Stimulated activated naive CD8-positive, alpha-beta T cell treated with anti-CD3 and anti-CD28 coated beads, Interleukin-15, amount 100 ng/mL, for 72 hours (primary cell): ENCODE measurements at regions not wholly inside any gene's neighbourhood (a gene's known extent, or its start where the extent isn't known, plus 50 kb on each side); places are given as distances from the start of the nearest gene placed in this dataset.

Experiments used
- ATAC-seq: fragments of 150-1000 bp; cut with Tn5 transposase; 2 replicates; pipeline ENCODE4 v1.10.0; 2021; ENCODE audit warnings: mild to moderate bottlenecking, moderate library complexity
- DNase-seq, 2 donors: peaks; one replicate each; pipeline ENCODE4 v3.0.0; 2021 to 2022
- H3K27ac Mint-ChIP-seq, 2 donors: one replicate each; pipeline ENCODE4 v1.8.0; 2022; ENCODE audit warnings: mild to moderate bottlenecking in 2 of 2, mixed read lengths in 2 of 2, moderate library complexity in 2 of 2
- H3K27me3 Mint-ChIP-seq: one replicate; pipeline ENCODE4 v1.8.0; 2022; ENCODE audit warnings: mixed read lengths
- H3K4me1 Mint-ChIP-seq: one replicate; pipeline ENCODE4 v1.8.0; 2022; ENCODE audit warnings: mild to moderate bottlenecking, mixed read lengths
- H3K4me3 Mint-ChIP-seq, 2 donors: one replicate each; pipeline ENCODE4 v1.8.0; 2022; ENCODE audit warnings: mild to moderate bottlenecking in 2 of 2, mixed read lengths in 2 of 2, moderate library complexity in 1 of 2
- H3K9me3 Mint-ChIP-seq, 2 donors: one replicate each; pipeline ENCODE4 v1.8.0; 2022; ENCODE audit warnings: mixed read lengths in 2 of 2

- no peak for ATAC-seq
- H3K4me3 Mint-ChIP-seq: no peak overlapping the region
- H3K4me1 Mint-ChIP-seq: no peaks in the 10 kb centered on the region
- no peak overlapping the region for H3K27ac Mint-ChIP-seq
- no peaks in the 10 kb centered on the region for H3K27me3 Mint-ChIP-seq
- no peak for DNase-seq
- H3K9me3 Mint-ChIP-seq: no peaks in the 10 kb centered on the region
These were observed 287.5 kb downstream of the GALC start for GRCh38 chr14:87705439-87705896.

- Mint-ChIP-seq H3K4me3 (no peak overlapping the region), H3K9me3 (no peaks in the 10 kb centered on the region), H3K27ac (no peak overlapping the region), H3K4me1 (no peaks in the 10 kb centered on the region), H3K27me3 (no peaks in the 10 kb centered on the region)
- DNase-seq: no peak
- no peak for ATAC-seq
These were observed 294.5 kb downstream of the GALC start for GRCh38 chr14:87698481-87698880.

- no peaks in the 10 kb centered on the region for H3K27me3 Mint-ChIP-seq
- ATAC-seq (no peak), DNase-seq (no peak)
- no peak overlapping the region for H3K27ac Mint-ChIP-seq
- no peaks in the 10 kb centered on the region for H3K9me3 Mint-ChIP-seq
- no peaks in the 10 kb centered on the region for H3K4me1 Mint-ChIP-seq
- no peak overlapping the region for H3K4me3 Mint-ChIP-seq
These were observed 296.5 kb downstream of the GALC start for GRCh38 chr14:87696485-87696884.

GRCh38 chr14:87691042-87691881, 301.7 kb downstream of the GALC start:
- DNase-seq (no peak), ATAC-seq (no peak)
- H3K4me1 Mint-ChIP-seq: no peaks in the 10 kb centered on the region
- H3K27me3 Mint-ChIP-seq: no peaks in the 10 kb centered on the region
- H3K9me3 Mint-ChIP-seq: no peaks in the 10 kb centered on the region
- no peak overlapping the region for H3K27ac Mint-ChIP-seq
- no peak overlapping the region for H3K4me3 Mint-ChIP-seq

- no peak overlapping the region for H3K4me3 Mint-ChIP-seq
- H3K9me3 Mint-ChIP-seq: no peaks in the 10 kb centered on the region
- H3K27ac Mint-ChIP-seq: no peak overlapping the region
- DNase-seq (no peak), ATAC-seq (no peak)
- no peaks in the 10 kb centered on the region for H3K27me3 Mint-ChIP-seq
- no peaks in the 10 kb centered on the region for H3K4me1 Mint-ChIP-seq
These were observed 302.8 kb downstream of the GALC start for GRCh38 chr14:87690076-87690613.

- no peaks in the 10 kb centered on the region for H3K27me3 Mint-ChIP-seq
- H3K4me1 Mint-ChIP-seq: no peaks in the 10 kb centered on the region
- ATAC-seq: no peak
- H3K4me3 Mint-ChIP-seq: no peak overlapping the region
- H3K27ac Mint-ChIP-seq: no peak overlapping the region
- DNase-seq: no peak
- no peaks in the 10 kb centered on the region for H3K9me3 Mint-ChIP-seq
These were observed 304.5 kb downstream of the GALC start for GRCh38 chr14:87688524-87688923.

- Mint-ChIP-seq H3K4me1 (no peaks in the 10 kb centered on the region), H3K27ac (no peak overlapping the region), H3K4me3 (no peak overlapping the region), H3K9me3 (no peaks in the 10 kb centered on the region), H3K27me3 (no peaks in the 10 kb centered on the region)
- DNase-seq: no peak
- no peak for ATAC-seq
These were observed 305.6 kb downstream of the GALC start for GRCh38 chr14:87687420-87687819.

- Mint-ChIP-seq H3K4me1 (no peaks in the 10 kb centered on the region), H3K27me3 (no peaks in the 10 kb centered on the region), H3K27ac (no peak overlapping the region), H3K9me3 (no peaks in the 10 kb centered on the region), H3K4me3 (no peak overlapping the region)
- ATAC-seq: no peak
- no peak for DNase-seq
These were observed 306.2 kb downstream of the GALC start for GRCh38 chr14:87686746-87687145.

GRCh38 chr14:87679866-87680265, 313.1 kb downstream of the GALC start:
- Mint-ChIP-seq H3K27ac (no peak overlapping the region), H3K9me3 (no peaks in the 10 kb centered on the region), H3K4me1 (no peaks in the 10 kb centered on the region), H3K27me3 (no peaks in the 10 kb centered on the region), H3K4me3 (no peak overlapping the region)
- DNase-seq: no peak
- ATAC-seq: no peak

GRCh38 chr14:87678624-87679023, 314.4 kb downstream of the GALC start:
- no peaks in the 10 kb centered on the region for H3K9me3 Mint-ChIP-seq
- DNase-seq (no peak), ATAC-seq (no peak)
- H3K4me3 Mint-ChIP-seq: no peak overlapping the region
- H3K27ac Mint-ChIP-seq: no peak overlapping the region
- H3K4me1 Mint-ChIP-seq: no peaks in the 10 kb centered on the region
- H3K27me3 Mint-ChIP-seq: no peaks in the 10 kb centered on the region

- no peak overlapping the region for H3K27ac Mint-ChIP-seq
- H3K27me3 Mint-ChIP-seq: no peaks in the 10 kb centered on the region
- DNase-seq: no peak
- ATAC-seq: no peak
- no peaks in the 10 kb centered on the region for H3K4me1 Mint-ChIP-seq
- peaks cover 0 to 3% of the 10 kb centered on the region in 2 donors for H3K9me3 Mint-ChIP-seq
- no peak overlapping the region for H3K4me3 Mint-ChIP-seq
These were observed 316.1 kb downstream of the GALC start for GRCh38 chr14:87676814-87677437.

- Mint-ChIP-seq H3K27me3 (no peaks in the 10 kb centered on the region), H3K27ac (no peak overlapping the region), H3K9me3 (peaks cover 9 to 14% of the 10 kb centered on the region in 2 donors), H3K4me1 (no peaks in the 10 kb centered on the region), H3K4me3 (no peak overlapping the region)
- DNase-seq (no peak), ATAC-seq (no peak)
These were observed 325.3 kb downstream of the GALC start for GRCh38 chr14:87667659-87668058.

- no peak overlapping the region for H3K27ac Mint-ChIP-seq
- no peak for ATAC-seq
- peaks cover 12 to 18% of the 10 kb centered on the region in 2 donors for H3K9me3 Mint-ChIP-seq
- H3K4me1 Mint-ChIP-seq: no peaks in the 10 kb centered on the region
- DNase-seq: no peak
- no peak overlapping the region for H3K4me3 Mint-ChIP-seq
- no peaks in the 10 kb centered on the region for H3K27me3 Mint-ChIP-seq
These were observed 336.7 kb downstream of the GALC start for GRCh38 chr14:87656315-87656714.

GRCh38 chr14:87652278-87652677, 340.7 kb downstream of the GALC start:
- Mint-ChIP-seq H3K27ac (no peak overlapping the region), H3K9me3 (peaks cover 14 to 24% of the 10 kb centered on the region in 2 donors), H3K4me1 (no peaks in the 10 kb centered on the region), H3K4me3 (no peak overlapping the region), H3K27me3 (no peaks in the 10 kb centered on the region)
- ATAC-seq: no peak
- DNase-seq: no peak

GRCh38 chr14:87644689-87645088, 348.3 kb downstream of the GALC start:
- Mint-ChIP-seq H3K4me3 (no peak overlapping the region), H3K4me1 (no peaks in the 10 kb centered on the region), H3K27me3 (peaks cover 9% of the 10 kb centered on the region), H3K27ac (no peak overlapping the region), H3K9me3 (peaks cover 8 to 13% of the 10 kb centered on the region in 2 donors)
- DNase-seq (no peak), ATAC-seq (no peak)

GRCh38 chr14:87643005-87643404, 350.0 kb downstream of the GALC start:
- ATAC-seq: no peak
- peaks cover 9% of the 10 kb centered on the region for H3K27me3 Mint-ChIP-seq
- no peaks in the 10 kb centered on the region for H3K9me3 Mint-ChIP-seq
- DNase-seq: no peak
- no peak overlapping the region for H3K27ac Mint-ChIP-seq
- no peak overlapping the region for H3K4me3 Mint-ChIP-seq
- H3K4me1 Mint-ChIP-seq: no peaks in the 10 kb centered on the region
